ENCODE measurements at regions not wholly inside any gene's neighbourhood (a gene's known extent, or its start where the extent isn't known, plus 50 kb on each side); places are given as distances from the start of the nearest gene placed in this dataset.
"Not testable (repeated sequence)": the region's sequence is repeated elsewhere in the genome, so short reads cannot be mapped to it uniquely, and the experiment has no call there.

GRCh38 chr10:4397337-4397736, 428.7 kb upstream of the AKR1E2 start:
- H3K27ac Mint-ChIP-seq (ENCODE audit: low read depth, unreplicated experiment), result no peak overlapping the region
- no TSS peak for BruUV-seq (replicated peaks)
- H3K4me1 Mint-ChIP-seq (ENCODE audit: insufficient read depth, unreplicated experiment), result peaks cover 6% of the 10 kb centered on the region
- no peak overlapping the region for H3K4me3 Mint-ChIP-seq (ENCODE audit: unreplicated experiment)
- TF ChIP-seq CTCF (IDR thresholded peaks at IDR 0.05; ENCODE audit: unreplicated experiment), result no peak
- peak; percentile 3 for DNase-seq (ENCODE audit: unreplicated experiment)
- no peaks in the 10 kb centered on the region for H3K36me3 Mint-ChIP-seq (ENCODE audit: insufficient read depth, unreplicated experiment)
- H3K27me3 Mint-ChIP-seq (ENCODE audit: insufficient read depth, unreplicated experiment), result no peaks in the 10 kb centered on the region
- intact Hi-C loops (cut with micrococcal nuclease), result no loop called here
- H3K9me3 Mint-ChIP-seq (ENCODE audit: unreplicated experiment), result no peaks in the 10 kb centered on the region
- CTCF ChIA-PET, result no interaction called here
- POLR2A ChIA-PET, result interaction anchor here (0.7 kb wide), 1 partner anchor 11 kb away, joined by 3 read pairs; no protein-coding TSS in a partner anchor

GRCh38 chr10:4396401-4397283, 429.4 kb upstream of the AKR1E2 start:
- no peak for TF ChIP-seq CTCF (IDR thresholded peaks at IDR 0.05; ENCODE audit: unreplicated experiment)
- Mint-ChIP-seq H3K27me3 (ENCODE audit: insufficient read depth, unreplicated experiment) (no peaks in the 10 kb centered on the region), H3K27ac (ENCODE audit: low read depth, unreplicated experiment) (no peak overlapping the region), H3K4me3 (ENCODE audit: unreplicated experiment) (no peak overlapping the region), H3K9me3 (ENCODE audit: unreplicated experiment) (no peaks in the 10 kb centered on the region), H3K4me1 (ENCODE audit: insufficient read depth, unreplicated experiment) (peaks cover 6% of the 10 kb centered on the region), H3K36me3 (ENCODE audit: insufficient read depth, unreplicated experiment) (no peaks in the 10 kb centered on the region)
- peak; percentile 1 for DNase-seq (ENCODE audit: unreplicated experiment)
- BruUV-seq (replicated peaks), result no TSS peak
- ChIA-PET CTCF (no interaction called here), POLR2A (interaction anchor here (0.7 kb wide), 1 partner anchor 12 kb away, joined by 3 read pairs; no protein-coding TSS in a partner anchor)
- intact Hi-C loops (cut with micrococcal nuclease), result no loop called here

- Mint-ChIP-seq H3K4me3 (ENCODE audit: unreplicated experiment) (no peak overlapping the region), H3K27me3 (ENCODE audit: insufficient read depth, unreplicated experiment) (no peaks in the 10 kb centered on the region), H3K9me3 (ENCODE audit: unreplicated experiment) (no peaks in the 10 kb centered on the region), H3K27ac (ENCODE audit: low read depth, unreplicated experiment) (no peak overlapping the region), H3K36me3 (ENCODE audit: insufficient read depth, unreplicated experiment) (no peaks in the 10 kb centered on the region), H3K4me1 (ENCODE audit: insufficient read depth, unreplicated experiment) (peaks cover 6% of the 10 kb centered on the region)
- intact Hi-C loops (cut with micrococcal nuclease), result no loop called here
- no TSS peak for BruUV-seq (replicated peaks)
- POLR2A ChIA-PET, result interaction anchor here (0.5 kb wide), 1 partner anchor 1145 kb away, joined by 3 read pairs; no protein-coding TSS in a partner anchor
- CTCF ChIA-PET, result no interaction called here
- no peak for TF ChIP-seq CTCF (IDR thresholded peaks at IDR 0.05; ENCODE audit: unreplicated experiment)
- DNase-seq (ENCODE audit: unreplicated experiment), result no peak
These were observed 430.3 kb upstream of the AKR1E2 start for GRCh38 chr10:4395731-4396130.

- H3K4me3 Mint-ChIP-seq (ENCODE audit: unreplicated experiment); H3K36me3 Mint-ChIP-seq (ENCODE audit: insufficient read depth, unreplicated experiment); H3K4me1 Mint-ChIP-seq (ENCODE audit: insufficient read depth, unreplicated experiment); BruUV-seq (replicated peaks); DNase-seq (ENCODE audit: unreplicated experiment); H3K9me3 Mint-ChIP-seq (ENCODE audit: unreplicated experiment); H3K27me3 Mint-ChIP-seq (ENCODE audit: insufficient read depth, unreplicated experiment); intact Hi-C loops (cut with micrococcal nuclease); POLR2A ChIA-PET; H3K27ac Mint-ChIP-seq (ENCODE audit: low read depth, unreplicated experiment); CTCF ChIA-PET: not testable (repeated sequence)
These were observed 431.6 kb upstream of the AKR1E2 start for GRCh38 chr10:4394455-4394854.
